ENCODE measurements at regions not wholly inside any gene's neighbourhood (a gene's known extent, or its start where the extent isn't known, plus 50 kb on each side); places are given as distances from the start of the nearest gene placed in this dataset.

GRCh38 chr3:104987859-104988258 lies 378.9 kb upstream of the ALCAM start:
- no peak for DNase-seq

- no peak for DNase-seq
Measured at GRCh38 chr3:104988496-104988895, 378.2 kb upstream of the ALCAM start.

- no peak for DNase-seq
Measured at GRCh38 chr3:104989878-104990277, 376.8 kb upstream of the ALCAM start.

GRCh38 chr3:104990758-104991157 lies 376.0 kb upstream of the ALCAM start:
- no peak for DNase-seq

GRCh38 chr3:104992676-104993075 lies 374.0 kb upstream of the ALCAM start:
- no peak for DNase-seq

GRCh38 chr3:105006164-105006563 lies 360.5 kb upstream of the ALCAM start:
- no peak for DNase-seq

- DNase-seq: no peak
Measured at GRCh38 chr3:105013657-105014056, 353.1 kb upstream of the ALCAM start.

GRCh38 chr3:105014631-105015030 lies 352.1 kb upstream of the ALCAM start:
- no peak for DNase-seq

GRCh38 chr3:105022813-105023212 lies 343.9 kb upstream of the ALCAM start:
- no peak for DNase-seq

GRCh38 chr3:105030211-105030610 lies 336.5 kb upstream of the ALCAM start:
- DNase-seq: no peak

GRCh38 chr3:105032541-105032940 lies 334.2 kb upstream of the ALCAM start:
- DNase-seq: no peak

- DNase-seq: no peak
Measured at GRCh38 chr3:105033081-105033480, 333.6 kb upstream of the ALCAM start.

GRCh38 chr3:105039004-105039403 lies 327.7 kb upstream of the ALCAM start:
- DNase-seq: no peak

- DNase-seq: no peak
Measured at GRCh38 chr3:105040026-105040622, 326.6 kb upstream of the ALCAM start.

- DNase-seq: no peak
Measured at GRCh38 chr3:105042586-105042985, 324.1 kb upstream of the ALCAM start.

GRCh38 chr3:105051111-105051510 lies 315.6 kb upstream of the ALCAM start:
- no peak for DNase-seq

- no peak for DNase-seq
Measured at GRCh38 chr3:105051972-105052371, 314.7 kb upstream of the ALCAM start.

GRCh38 chr3:105062853-105063252 lies 303.9 kb upstream of the ALCAM start:
- DNase-seq: peak; percentile 70

GRCh38 chr3:105065895-105066839 lies 300.5 kb upstream of the ALCAM start:
- DNase-seq: no peak

GRCh38 chr3:105067361-105067760 lies 299.3 kb upstream of the ALCAM start:
- DNase-seq: no peak

GRCh38 chr3:105077060-105077822 lies 289.5 kb upstream of the ALCAM start:
- no peak for DNase-seq

- DNase-seq: no peak
Measured at GRCh38 chr3:105083945-105084344, 282.8 kb upstream of the ALCAM start.

- no peak for DNase-seq
Measured at GRCh38 chr3:105085506-105085905, 281.2 kb upstream of the ALCAM start.

All from NCI-H2081 treated with DMSO at 0.1 percent for 48 hours (cell line).